Peyer's patch (tissue), 4 donors: ENCODE measurements at regions not wholly inside any gene's neighbourhood (a gene's known extent, or its start where the extent isn't known, plus 50 kb on each side); places are given as distances from the start of the nearest gene placed in this dataset.

ENCODE experiments used
- CTCF ChIP-seq, 6 experiments: fragments of 450-650 bp in 4 of 6; fragments of 200-600 bp in 2 of 6; sonication (generic) in 1 of 6; IDR thresholded peaks; one replicate each; pipeline ENCODE4 v1.5.1; 2017 to 2019; ENCODE audit warnings: antibody characterized with exemption in 6 of 6, mild to moderate bottlenecking in 3 of 6, moderate library complexity in 1 of 6
- POLR2A ChIP-seq, 2 donors: fragments of 450-650 bp; IDR thresholded peaks; one replicate each; pipeline ENCODE4 v1.5.1; 2017; ENCODE audit warnings: antibody characterized with exemption in 2 of 2, mild to moderate bottlenecking in 2 of 2, moderate library complexity in 2 of 2

- no peak for TF ChIP-seq CTCF (IDR thresholded peaks at IDR 0.05)
- no peak for TF ChIP-seq POLR2A (IDR thresholded peaks at IDR 0.05)
Observed at GRCh38 chr4:175542786-175543185, 269.3 kb downstream of the GPM6A start.
